Neural cell (in vitro differentiated cells): ENCODE measurements at regions not wholly inside any gene's neighbourhood (a gene's known extent, or its start where the extent isn't known, plus 50 kb on each side); places are given as distances from the start of the nearest gene placed in this dataset.

Source experiments
- H2AFZ ChIP-seq: fragments of 200-600, 300-800 bp; sonication (generic), shearing (Covaris generic); 2 replicates; pipeline ENCODE4 v1.6.0; 2014; ENCODE audit warnings: low read depth, mild to moderate bottlenecking, antibody characterized with exemption, low read length, moderate library complexity
- H3F3A ChIP-seq: fragments of 200-600 bp; shearing (Covaris generic); 2 replicates; pipeline ENCODE4 v1.6.1; 2016; ENCODE audit warnings: mild to moderate bottlenecking, moderate library complexity, mixed read lengths, antibody characterized with exemption, low read length; ENCODE audit not compliant: insufficient read depth, poor library complexity, severe bottlenecking
- H3K27ac ChIP-seq: fragments of 200-600, 300-800 bp; sonication (generic), shearing (Covaris generic); 2 replicates; pipeline ENCODE4 v1.5.1; 2014; ENCODE audit warnings: mild to moderate bottlenecking, low read length, moderate library complexity
- H3K27me3 ChIP-seq: fragments of 300-800, 200-600 bp; sonication (generic), shearing (Covaris generic); 2 replicates; pipeline ENCODE4 v1.6.0; 2014; ENCODE audit warnings: mild to moderate bottlenecking, low read depth, low read length, moderate library complexity; ENCODE audit not compliant: insufficient read depth
- H3K36me3 ChIP-seq: fragments of 300-800, 200-600 bp; sonication (generic), shearing (Covaris generic); 2 replicates; pipeline ENCODE4 v1.5.1; 2014; ENCODE audit warnings: mild to moderate bottlenecking, antibody characterized with exemption, low read length, moderate library complexity; ENCODE audit not compliant: insufficient read depth
- H3K4me2 ChIP-seq: fragments of 300-800, 200-600 bp; sonication (generic), shearing (Covaris generic); 2 replicates; pipeline ENCODE4 v1.6.0; 2014; ENCODE audit warnings: mild to moderate bottlenecking, low read length
- H3K4me3 ChIP-seq: fragments of 300-800, 200-600 bp; sonication (generic), shearing (Covaris generic); 2 replicates; pipeline ENCODE4 v1.5.1; 2014; ENCODE audit warnings: mild to moderate bottlenecking, low read length, moderate library complexity
- H3K79me2 ChIP-seq: fragments of 200-600 bp; shearing (Covaris generic); replicated peaks from 2 replicates; pipeline ENCODE4 v1.6.0; 2014; ENCODE audit warnings: mild to moderate bottlenecking, low read length, moderate library complexity; ENCODE audit not compliant: insufficient read depth
- H3K9ac ChIP-seq: fragments of 300-800, 200-600 bp; sonication (generic), shearing (Covaris generic); 2 replicates; pipeline ENCODE4 v1.6.1; 2016; ENCODE audit warnings: mild to moderate bottlenecking, low read length, mixed read lengths
- H3K9me2 ChIP-seq: fragments of 200-600 bp; shearing (Covaris generic); 2 replicates; pipeline ENCODE4 v1.6.1; 2016; ENCODE audit warnings: mild to moderate bottlenecking, low read length, mixed read lengths; ENCODE audit not compliant: insufficient read depth
- H3K9me3 ChIP-seq: fragments of 200-600, 300-800 bp; sonication (generic), shearing (Covaris generic); 2 replicates; pipeline ENCODE4 v1.6.1; 2016; ENCODE audit warnings: mild to moderate bottlenecking, mixed run types, low read length, moderate library complexity, mixed read lengths
- H4K20me1 ChIP-seq: fragments of 200-600 bp; shearing (Covaris generic); 2 replicates; pipeline ENCODE4 v1.6.1; 2016; ENCODE audit warnings: mild to moderate bottlenecking, mixed run types; ENCODE audit not compliant: insufficient read depth
- EP300 ChIP-seq: fragments of 450-650 bp; conservative IDR thresholded peaks from 2 replicates; pipeline ENCODE4 v1.6.1; 2014; ENCODE audit warnings: antibody characterized with exemption, mild to moderate bottlenecking, moderate library complexity; ENCODE audit not compliant: poor library complexity, severe bottlenecking
- EZH2 ChIP-seq: fragments of 200-600, 300-800 bp; shearing (Covaris generic), sonication (generic); IDR thresholded peaks from 2 replicates; pipeline ENCODE4 v1.6.1; 2014; ENCODE audit warnings: antibody characterized with exemption, low read length, borderline replicate concordance, mild to moderate bottlenecking; ENCODE audit not compliant: insufficient read depth, poor library complexity, severe bottlenecking
- MXI1 ChIP-seq: fragments of 450-650 bp; conservative IDR thresholded peaks from 2 replicates; pipeline ENCODE4 v1.6.1; 2014; ENCODE audit warnings: antibody characterized with exemption, mild to moderate bottlenecking; ENCODE audit not compliant: poor library complexity, severe bottlenecking
- POLR2AphosphoS5 ChIP-seq: IDR thresholded peaks from 2 replicates; pipeline ENCODE4 v1.6.1; 2012
- RAD21 ChIP-seq: fragments of 450-650 bp; conservative IDR thresholded peaks from 2 replicates; pipeline ENCODE4 v1.6.1; 2014; ENCODE audit warnings: antibody characterized with exemption, mild to moderate bottlenecking, moderate library complexity
- SMC3 ChIP-seq: fragments of 450-650 bp; conservative IDR thresholded peaks from 2 replicates; pipeline ENCODE4 v1.6.1; 2014; ENCODE audit warnings: antibody characterized with exemption, mild to moderate bottlenecking, moderate library complexity; ENCODE audit not compliant: poor library complexity
- TAF1 ChIP-seq: IDR thresholded peaks from 2 replicates; pipeline ENCODE4 v1.6.1; 2012; ENCODE audit warnings: low read depth
- TF ChIP-seq, protein P1 (sequence below): IDR thresholded peaks from 2 replicates; pipeline ENCODE4 v1.6.1; 2012; ENCODE audit warnings: borderline replicate concordance

DNA sequence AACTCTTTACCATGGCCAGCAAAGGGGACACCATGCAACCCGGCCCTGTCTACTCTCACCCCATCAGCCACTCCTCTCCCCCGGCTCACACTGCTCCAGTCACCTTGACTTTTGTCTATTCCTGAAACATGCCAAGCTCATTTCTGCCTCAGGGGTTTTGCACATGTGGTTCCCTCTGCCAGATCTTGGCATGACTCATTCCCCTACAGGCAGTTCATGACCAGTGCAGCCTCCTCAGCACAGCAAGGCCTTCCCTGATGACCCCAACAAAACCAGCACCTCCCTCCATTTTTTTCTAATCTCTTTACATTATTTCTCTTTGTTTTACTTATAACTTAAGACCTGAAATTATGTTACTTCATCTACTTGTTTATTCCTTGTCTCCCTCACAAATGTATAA, 58.6 kb upstream of the GJB5 start:
- TF ChIP-seq SMC3 = no peak
- TF ChIP-seq MXI1 = no peak
- TF ChIP-seq TAF1 = no peak
- TF ChIP-seq EP300 = no peak
- TF ChIP-seq RAD21 = no peak
- TF ChIP-seq, protein P1, sequence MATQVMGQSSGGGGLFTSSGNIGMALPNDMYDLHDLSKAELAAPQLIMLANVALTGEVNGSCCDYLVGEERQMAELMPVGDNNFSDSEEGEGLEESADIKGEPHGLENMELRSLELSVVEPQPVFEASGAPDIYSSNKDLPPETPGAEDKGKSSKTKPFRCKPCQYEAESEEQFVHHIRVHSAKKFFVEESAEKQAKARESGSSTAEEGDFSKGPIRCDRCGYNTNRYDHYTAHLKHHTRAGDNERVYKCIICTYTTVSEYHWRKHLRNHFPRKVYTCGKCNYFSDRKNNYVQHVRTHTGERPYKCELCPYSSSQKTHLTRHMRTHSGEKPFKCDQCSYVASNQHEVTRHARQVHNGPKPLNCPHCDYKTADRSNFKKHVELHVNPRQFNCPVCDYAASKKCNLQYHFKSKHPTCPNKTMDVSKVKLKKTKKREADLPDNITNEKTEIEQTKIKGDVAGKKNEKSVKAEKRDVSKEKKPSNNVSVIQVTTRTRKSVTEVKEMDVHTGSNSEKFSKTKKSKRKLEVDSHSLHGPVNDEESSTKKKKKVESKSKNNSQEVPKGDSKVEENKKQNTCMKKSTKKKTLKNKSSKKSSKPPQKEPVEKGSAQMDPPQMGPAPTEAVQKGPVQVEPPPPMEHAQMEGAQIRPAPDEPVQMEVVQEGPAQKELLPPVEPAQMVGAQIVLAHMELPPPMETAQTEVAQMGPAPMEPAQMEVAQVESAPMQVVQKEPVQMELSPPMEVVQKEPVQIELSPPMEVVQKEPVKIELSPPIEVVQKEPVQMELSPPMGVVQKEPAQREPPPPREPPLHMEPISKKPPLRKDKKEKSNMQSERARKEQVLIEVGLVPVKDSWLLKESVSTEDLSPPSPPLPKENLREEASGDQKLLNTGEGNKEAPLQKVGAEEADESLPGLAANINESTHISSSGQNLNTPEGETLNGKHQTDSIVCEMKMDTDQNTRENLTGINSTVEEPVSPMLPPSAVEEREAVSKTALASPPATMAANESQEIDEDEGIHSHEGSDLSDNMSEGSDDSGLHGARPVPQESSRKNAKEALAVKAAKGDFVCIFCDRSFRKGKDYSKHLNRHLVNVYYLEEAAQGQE = no peak
- TF ChIP-seq POLR2AphosphoS5 = no peak
- H3K27ac ChIP-seq = no peak overlapping the region
- no peak overlapping the region for H3K9ac ChIP-seq
- H3K9me2 ChIP-seq = no peaks in the 10 kb centered on the region
- H3K4me3 ChIP-seq = no peak overlapping the region
- no peak overlapping the region for H3K4me2 ChIP-seq
- H2AFZ ChIP-seq = no peak overlapping the region
- no peaks in the 10 kb centered on the region for H3K36me3 ChIP-seq
- no peaks in the 10 kb centered on the region for H3K79me2 ChIP-seq
- no peaks in the 10 kb centered on the region for H3K27me3 ChIP-seq
- no peaks in the 10 kb centered on the region for H4K20me1 ChIP-seq
- H3F3A ChIP-seq = no peaks in the 10 kb centered on the region
- no peaks in the 10 kb centered on the region for H3K9me3 ChIP-seq

GRCh38 chr1:34696981-34697380, 57.9 kb upstream of the GJB5 start:
- Histone ChIP-seq H3K9me2 (no peaks in the 10 kb centered on the region), H3K9ac (no peak overlapping the region), H3K4me2 (no peak overlapping the region), H3F3A (no peaks in the 10 kb centered on the region), H3K27ac (no peak overlapping the region), H3K9me3 (no peaks in the 10 kb centered on the region), H3K4me3 (no peak overlapping the region), H2AFZ (no peak overlapping the region), H3K36me3 (no peaks in the 10 kb centered on the region), H4K20me1 (no peaks in the 10 kb centered on the region), H3K79me2 (no peaks in the 10 kb centered on the region), H3K27me3 (no peaks in the 10 kb centered on the region)
- no peak for TF ChIP-seq SMC3

DNA sequence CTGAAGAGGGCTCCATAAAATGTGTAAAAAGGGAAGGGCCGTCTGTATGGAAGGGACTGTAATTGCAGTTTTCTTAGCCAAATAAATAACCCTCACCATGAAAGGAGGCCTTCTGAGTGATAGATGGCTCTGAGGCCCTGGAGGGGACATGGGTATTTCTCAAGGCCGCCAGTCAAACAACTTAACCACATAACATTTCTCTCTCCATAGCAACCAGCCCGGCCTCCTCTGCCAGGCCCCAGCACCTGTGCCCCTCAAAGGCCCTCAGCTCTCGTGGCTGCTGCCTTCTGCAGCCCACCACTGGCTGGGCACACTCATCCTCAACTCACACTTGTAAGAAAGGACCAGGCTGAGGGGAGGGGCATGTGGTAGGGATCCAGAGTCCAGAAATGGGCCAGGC, 57.0 kb upstream of the GJB5 start:
- no peaks in the 10 kb centered on the region for H4K20me1 ChIP-seq
- H3K27me3 ChIP-seq = no peaks in the 10 kb centered on the region
- H3K9me2 ChIP-seq = no peaks in the 10 kb centered on the region
- no peaks in the 10 kb centered on the region for H3K36me3 ChIP-seq
- no peak overlapping the region for H2AFZ ChIP-seq
- no peak for TF ChIP-seq EP300
- no peak for TF ChIP-seq POLR2AphosphoS5
- no peak for TF ChIP-seq RAD21
- TF ChIP-seq MXI1 = no peak
- TF ChIP-seq EZH2 = no peak
- TF ChIP-seq, protein P1 = no peak
- TF ChIP-seq SMC3 = no peak
- no peaks in the 10 kb centered on the region for H3K79me2 ChIP-seq
- no peaks in the 10 kb centered on the region for H3F3A ChIP-seq
- H3K4me3 ChIP-seq = no peak overlapping the region
- no peak overlapping the region for H3K9ac ChIP-seq
- H3K27ac ChIP-seq = no peak overlapping the region
- H3K9me3 ChIP-seq = no peaks in the 10 kb centered on the region
- H3K4me2 ChIP-seq = no peak overlapping the region
